KMS-11 (cell line): ENCODE measurements at regions not wholly inside any gene's neighbourhood (a gene's known extent, or its start where the extent isn't known, plus 50 kb on each side); places are given as distances from the start of the nearest gene placed in this dataset.

ENCODE experiments used
- H2AFZ ChIP-seq: fragments of 200-600 bp; sonication (generic); 2 replicates; pipeline ENCODE4 v1.6.1; 2016; ENCODE audit warnings: antibody characterized with exemption, mixed run types, low read depth
- H3K27ac ChIP-seq: fragments of 200-600 bp; sonication (generic); 2 replicates; pipeline ENCODE4 v1.6.1; 2016; ENCODE audit warnings: mild to moderate bottlenecking, mixed run types
- H3K27me3 ChIP-seq: fragments of 200-600 bp; sonication (generic); 2 replicates; pipeline ENCODE4 v1.6.1; 2017; ENCODE audit warnings: mild to moderate bottlenecking, low read depth, mixed run types, moderate library complexity; ENCODE audit not compliant: insufficient read depth
- H3K36me3 ChIP-seq: fragments of 200-600 bp; sonication (generic); 2 replicates; pipeline ENCODE4 v1.6.1; 2017; ENCODE audit warnings: mild to moderate bottlenecking, mixed run types; ENCODE audit not compliant: insufficient read depth
- H3K4me1 ChIP-seq: fragments of 200-600 bp; sonication (generic); 2 replicates; pipeline ENCODE4 v1.6.1; 2016; ENCODE audit warnings: mild to moderate bottlenecking, low read depth, mixed run types; ENCODE audit not compliant: poor library complexity, severe bottlenecking
- H3K4me2 ChIP-seq: fragments of 200-600 bp; sonication (generic); 2 replicates; pipeline ENCODE4 v1.7.0; 2016; ENCODE audit warnings: mild to moderate bottlenecking, mixed run types
- H3K4me3 ChIP-seq: fragments of 200-600 bp; sonication (generic); IDR thresholded peaks from 2 replicates; pipeline ENCODE4 v1.6.1; 2017; ENCODE audit warnings: low read depth, low read length, mixed read lengths; ENCODE audit not compliant: insufficient read depth
- H3K79me2 ChIP-seq: fragments of 200-600 bp; sonication (generic); 2 replicates; pipeline ENCODE4 v1.6.1; 2016; ENCODE audit warnings: low read depth, mixed run types; ENCODE audit not compliant: insufficient read depth
- H3K9ac ChIP-seq: fragments of 200-600 bp; sonication (generic); 2 replicates; pipeline ENCODE4 v1.6.1; 2016; ENCODE audit warnings: mild to moderate bottlenecking, mixed run types
- H4K20me1 ChIP-seq: fragments of 200-600 bp; sonication (generic); 2 replicates; pipeline ENCODE4 v1.6.1; 2016; ENCODE audit warnings: mild to moderate bottlenecking, mixed run types; ENCODE audit not compliant: insufficient read depth
- TF ChIP-seq, protein P1 (sequence below): fragments of 200-600 bp; sonication (generic); conservative IDR thresholded peaks from 2 replicates; pipeline ENCODE4 v1.6.1; 2017; ENCODE audit warnings: low read depth, mild to moderate bottlenecking, antibody characterized with exemption, low read length, moderate library complexity, mixed read lengths

DNA sequence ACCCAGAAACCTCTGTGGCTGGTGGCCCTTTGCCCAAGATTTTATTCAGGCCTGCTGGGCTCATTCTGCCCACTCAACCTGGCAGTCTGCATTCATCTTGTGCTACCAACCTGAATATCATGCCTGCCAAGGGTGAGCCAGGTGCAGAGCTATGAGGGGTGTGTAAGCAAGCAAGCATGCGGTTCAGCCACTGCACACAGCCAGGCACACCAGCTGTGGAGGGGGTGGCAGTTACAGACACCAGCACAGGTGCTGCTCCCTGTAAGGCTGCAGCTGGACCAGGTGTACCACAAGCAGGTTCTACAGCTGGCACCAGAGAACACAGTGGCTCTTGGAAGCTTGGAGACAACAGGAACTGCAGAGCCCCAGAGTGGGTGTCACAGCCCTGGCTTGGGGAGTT lies 633.2 kb downstream of the FBXO15 start:
- Histone ChIP-seq H3K4me1 (no peaks in the 10 kb centered on the region), H2AFZ (no peak overlapping the region), H3K4me3 (no peak overlapping the region), H3K27me3 (no peaks in the 10 kb centered on the region), H3K36me3 (no peaks in the 10 kb centered on the region), H3K79me2 (no peaks in the 10 kb centered on the region), H3K27ac (no peak overlapping the region), H3K9ac (no peak overlapping the region), H4K20me1 (no peaks in the 10 kb centered on the region), H3K4me2 (no peak overlapping the region)
- TF ChIP-seq, protein P1, sequence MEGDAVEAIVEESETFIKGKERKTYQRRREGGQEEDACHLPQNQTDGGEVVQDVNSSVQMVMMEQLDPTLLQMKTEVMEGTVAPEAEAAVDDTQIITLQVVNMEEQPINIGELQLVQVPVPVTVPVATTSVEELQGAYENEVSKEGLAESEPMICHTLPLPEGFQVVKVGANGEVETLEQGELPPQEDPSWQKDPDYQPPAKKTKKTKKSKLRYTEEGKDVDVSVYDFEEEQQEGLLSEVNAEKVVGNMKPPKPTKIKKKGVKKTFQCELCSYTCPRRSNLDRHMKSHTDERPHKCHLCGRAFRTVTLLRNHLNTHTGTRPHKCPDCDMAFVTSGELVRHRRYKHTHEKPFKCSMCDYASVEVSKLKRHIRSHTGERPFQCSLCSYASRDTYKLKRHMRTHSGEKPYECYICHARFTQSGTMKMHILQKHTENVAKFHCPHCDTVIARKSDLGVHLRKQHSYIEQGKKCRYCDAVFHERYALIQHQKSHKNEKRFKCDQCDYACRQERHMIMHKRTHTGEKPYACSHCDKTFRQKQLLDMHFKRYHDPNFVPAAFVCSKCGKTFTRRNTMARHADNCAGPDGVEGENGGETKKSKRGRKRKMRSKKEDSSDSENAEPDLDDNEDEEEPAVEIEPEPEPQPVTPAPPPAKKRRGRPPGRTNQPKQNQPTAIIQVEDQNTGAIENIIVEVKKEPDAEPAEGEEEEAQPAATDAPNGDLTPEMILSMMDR = no peak

GRCh38 chr18:73511771-73512503 lies 635.7 kb downstream of the FBXO15 start:
- H3K9ac ChIP-seq = no peak overlapping the region
- H4K20me1 ChIP-seq = no peaks in the 10 kb centered on the region

GRCh38 chr18:73509460-73509859 lies 638.2 kb downstream of the FBXO15 start:
- Histone ChIP-seq H3K27me3 (no peaks in the 10 kb centered on the region), H4K20me1 (no peaks in the 10 kb centered on the region), H2AFZ (no peak overlapping the region), H3K4me1 (no peaks in the 10 kb centered on the region), H3K79me2 (no peaks in the 10 kb centered on the region), H3K4me2 (no peak overlapping the region), H3K36me3 (no peaks in the 10 kb centered on the region), H3K4me3 (no peak overlapping the region), H3K27ac (no peak overlapping the region), H3K9ac (no peak overlapping the region)
- TF ChIP-seq, protein P1 = no peak

More at GRCh38 chr18:73511771-73512503, 635.7 kb downstream of the FBXO15 start:
- no peak overlapping the region for H3K27ac ChIP-seq
- H3K4me3 ChIP-seq = no peak overlapping the region
- H3K36me3 ChIP-seq = no peaks in the 10 kb centered on the region
- H3K4me2 ChIP-seq = no peak overlapping the region
- H3K79me2 ChIP-seq = no peaks in the 10 kb centered on the region
- H2AFZ ChIP-seq = no peak overlapping the region
- no peaks in the 10 kb centered on the region for H3K4me1 ChIP-seq
- TF ChIP-seq, protein P1 = no peak
- H3K27me3 ChIP-seq = no peaks in the 10 kb centered on the region

DNA sequence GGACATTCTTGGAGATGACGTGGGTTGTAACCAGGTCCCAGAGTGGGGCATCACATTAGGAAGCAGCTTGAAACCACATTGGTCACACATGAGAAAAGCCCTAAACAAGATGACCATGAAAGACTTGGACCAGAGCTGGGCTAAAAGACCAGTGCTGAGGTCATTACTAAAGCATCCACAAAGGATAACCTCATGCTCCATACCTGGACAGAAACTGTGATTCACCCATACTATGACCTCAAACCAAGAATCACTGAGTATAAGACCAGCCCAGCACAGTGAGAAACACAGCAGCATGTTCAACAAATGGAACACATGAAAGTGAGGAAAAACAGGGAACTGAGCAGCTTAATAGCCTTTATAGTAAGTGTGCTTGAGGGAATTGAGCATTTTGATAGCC lies 635.5 kb upstream of the NETO1 start:
- no peaks in the 10 kb centered on the region for H3K27me3 ChIP-seq
- TF ChIP-seq, protein P1 = no peak
- no peaks in the 10 kb centered on the region for H3K36me3 ChIP-seq
- no peaks in the 10 kb centered on the region for H3K79me2 ChIP-seq
- H2AFZ ChIP-seq = no peak overlapping the region
- H3K27ac ChIP-seq = no peak overlapping the region
- no peak overlapping the region for H3K9ac ChIP-seq
- H4K20me1 ChIP-seq = no peaks in the 10 kb centered on the region
- no peak overlapping the region for H3K4me3 ChIP-seq
- no peaks in the 10 kb centered on the region for H3K4me1 ChIP-seq
- no peak overlapping the region for H3K4me2 ChIP-seq
